Mesenchymal stem cell (in vitro differentiated cells and primary cell): ENCODE measurements at regions not wholly inside any gene's neighbourhood (a gene's known extent, or its start where the extent isn't known, plus 50 kb on each side); places are given as distances from the start of the nearest gene placed in this dataset.
"Not testable (repeated sequence)": the region's sequence is repeated elsewhere in the genome, so short reads cannot be mapped to it uniquely, and the experiment has no call there.

Experiments
- DNase-seq: peaks from one replicate; pipeline ENCODE4 v3.0.0-alpha.2; 2013
- H2AFZ ChIP-seq: one replicate; pipeline ENCODE4 v1.6.1; 2013; ENCODE audit warnings: low read depth, mild to moderate bottlenecking, control low read depth, inconsistent platforms, low read length, moderate library complexity
- H2AK5ac ChIP-seq: 2 replicates; pipeline ENCODE4 v1.6.1; 2013; ENCODE audit warnings: low read length, moderate library complexity, mild to moderate bottlenecking, inconsistent platforms; ENCODE audit not compliant: severe bottlenecking
- H2BK120ac ChIP-seq: one replicate; pipeline ENCODE4 v1.6.1; 2013; ENCODE audit warnings: low read depth, mild to moderate bottlenecking, inconsistent platforms, low read length, moderate library complexity
- H2BK12ac ChIP-seq, 2 experiments: one replicate each; pipeline ENCODE4 v1.6.1; 2013; ENCODE audit warnings: inconsistent platforms in 2 of 2, low read length in 2 of 2, mild to moderate bottlenecking in 2 of 2, moderate library complexity in 2 of 2, control low read depth in 1 of 2
- H2BK15ac ChIP-seq: one replicate; pipeline ENCODE4 v1.6.1; 2013; ENCODE audit warnings: mild to moderate bottlenecking, low read depth, inconsistent platforms; ENCODE audit not compliant: poor library complexity, severe bottlenecking
- H2BK5ac ChIP-seq: 2 replicates; pipeline ENCODE4 v1.6.1; 2013; ENCODE audit warnings: low read depth, mild to moderate bottlenecking, low read length, control low read depth, inconsistent platforms; ENCODE audit not compliant: poor library complexity, severe bottlenecking
- H3K14ac ChIP-seq, 2 experiments: one replicate each; pipeline ENCODE4 v1.6.1; 2013; ENCODE audit warnings: inconsistent platforms in 2 of 2, low read length in 2 of 2, control low read depth in 1 of 2, mild to moderate bottlenecking in 1 of 2, moderate library complexity in 1 of 2
- H3K18ac ChIP-seq, 2 experiments: one replicate each; pipeline ENCODE4 v1.6.1; 2013; ENCODE audit warnings: inconsistent platforms in 2 of 2, low read length in 2 of 2, control low read depth in 1 of 2, low read depth in 1 of 2, mild to moderate bottlenecking in 1 of 2
- H3K23ac ChIP-seq, 2 experiments: one replicate each; pipeline ENCODE4 v1.6.1; 2013; ENCODE audit warnings: inconsistent platforms in 2 of 2, low read length in 2 of 2, mild to moderate bottlenecking in 2 of 2, moderate library complexity in 2 of 2, control low read depth in 1 of 2
- H3K27ac ChIP-seq: 2 replicates; pipeline ENCODE4 v1.5.1; 2013; ENCODE audit warnings: mild to moderate bottlenecking, moderate library complexity, low read length, control low read depth, inconsistent platforms; ENCODE audit not compliant: poor library complexity, severe bottlenecking
- H3K27me3 ChIP-seq, 2 experiments: 2 replicates each; pipeline versions ENCODE4 v1.6.1 to v1.7.0; 2013; ENCODE audit warnings: low read length in 2 of 2, mild to moderate bottlenecking in 2 of 2, moderate library complexity in 2 of 2, control low read depth in 1 of 2, inconsistent platforms in 1 of 2; ENCODE audit not compliant: control insufficient read depth in 1 of 2, insufficient read depth in 1 of 2
- H3K36me3 ChIP-seq, 2 experiments: 2 replicates each; pipeline versions ENCODE4 v1.6.1 to v1.7.0; 2013; ENCODE audit warnings: low read length in 2 of 2, control low read depth in 1 of 2, inconsistent platforms in 1 of 2, low read depth in 1 of 2, mild to moderate bottlenecking in 1 of 2; ENCODE audit not compliant: insufficient read depth in 2 of 2, control insufficient read depth in 1 of 2
- H3K4ac ChIP-seq, 2 experiments: one replicate each; pipeline ENCODE4 v1.6.1; 2013; ENCODE audit warnings: inconsistent platforms in 2 of 2, low read length in 2 of 2, mild to moderate bottlenecking in 2 of 2, moderate library complexity in 2 of 2, control low read depth in 1 of 2, low read depth in 1 of 2
- H3K4me1 ChIP-seq: 2 replicates; pipeline ENCODE4 v1.6.1; 2013; ENCODE audit warnings: low read depth, low read length, control low read depth; ENCODE audit not compliant: control insufficient read depth, insufficient read depth
- H3K4me2 ChIP-seq: 2 replicates; pipeline ENCODE4 v1.6.1; 2013; ENCODE audit warnings: low read length, mild to moderate bottlenecking, inconsistent platforms; ENCODE audit not compliant: poor library complexity, severe bottlenecking
- H3K4me3 ChIP-seq, 2 experiments: 2 replicates each; pipeline versions ENCODE4 v1.5.1 to v1.7.0; 2013; ENCODE audit warnings: low read length in 2 of 2, mild to moderate bottlenecking in 2 of 2, control low read depth in 1 of 2, low read depth in 1 of 2; ENCODE audit not compliant: insufficient read depth in 1 of 2
- H3K79me1 ChIP-seq: replicated peaks from 2 replicates; pipeline ENCODE4 v1.6.1; 2013; ENCODE audit warnings: mild to moderate bottlenecking, control low read depth, low read length, inconsistent platforms; ENCODE audit not compliant: poor library complexity, severe bottlenecking
- H3K9ac ChIP-seq: 2 replicates; pipeline ENCODE4 v1.7.0; 2013; ENCODE audit warnings: mild to moderate bottlenecking, low read length, moderate library complexity
- H3K9me3 ChIP-seq: 2 replicates; pipeline ENCODE4 v1.7.0; 2013; ENCODE audit warnings: mild to moderate bottlenecking, low read length; ENCODE audit not compliant: control insufficient read depth
- H4K8ac ChIP-seq: one replicate; pipeline ENCODE4 v1.6.1; 2013; ENCODE audit warnings: inconsistent platforms, mild to moderate bottlenecking, low read length, moderate library complexity
- H4K91ac ChIP-seq: one replicate; pipeline ENCODE4 v1.6.1; 2013; ENCODE audit warnings: mild to moderate bottlenecking, low read length, inconsistent platforms
- WGBS: methylation state at CpG from one replicate; pipeline ENCODE4 v1.1.7; 2013; ENCODE audit warnings: mixed read lengths; 5-methylcytosine and 5-hydroxymethylcytosine counted together

GRCh38 chr1:176396604-176397395 is 66.2 kb upstream of the PAPPA2 start:
- H2BK12ac ChIP-seq, H3K4me2 ChIP-seq, H3K4ac ChIP-seq, H4K91ac ChIP-seq, H3K79me1 ChIP-seq, H3K4me1 ChIP-seq, DNase-seq, H3K18ac ChIP-seq, H2BK120ac ChIP-seq, H2AK5ac ChIP-seq, H3K27me3 ChIP-seq, H4K8ac ChIP-seq, H3K4me3 ChIP-seq, H2AFZ ChIP-seq, H2BK15ac ChIP-seq, H3K27ac ChIP-seq, H3K23ac ChIP-seq, H3K36me3 ChIP-seq, H3K14ac ChIP-seq, H3K9ac ChIP-seq, H2BK5ac ChIP-seq, H3K9me3 ChIP-seq: not testable (repeated sequence)
- 94% methylated on average over 18 of the region's 53 CpGs for WGBS

- no peak for DNase-seq
- Histone ChIP-seq H2BK12ac (no peak overlapping the region), H2AFZ (no peak overlapping the region), H2BK5ac (no peak overlapping the region), H2BK120ac (no peak overlapping the region), H4K8ac (no peak overlapping the region), H3K9me3 (no peaks in the 10 kb centered on the region), H3K9ac (no peak overlapping the region), H3K27ac (no peak overlapping the region), H3K18ac (no peak overlapping the region), H2BK15ac (no peak overlapping the region), H3K4me1 (no peaks in the 10 kb centered on the region), H3K27me3 (no peaks in the 10 kb centered on the region), H3K14ac (no peak overlapping the region), H4K91ac (no peak overlapping the region), H3K4ac (no peak overlapping the region), H3K4me2 (no peak overlapping the region), H2AK5ac (no peak overlapping the region), H3K79me1 (no peaks in the 10 kb centered on the region), H3K36me3 (no peaks in the 10 kb centered on the region), H3K4me3 (no peak overlapping the region), H3K23ac (no peak overlapping the region)
- 64% methylated on average over 2 of the region's 2 CpGs for WGBS
These were observed 71.4 kb upstream of the PAPPA2 start for GRCh38 chr1:176391621-176392020.

- Histone ChIP-seq H2BK15ac (no peak overlapping the region), H3K4me1 (no peaks in the 10 kb centered on the region), H3K9ac (no peak overlapping the region), H3K14ac (no peak overlapping the region), H3K23ac (no peak overlapping the region), H3K79me1 (no peaks in the 10 kb centered on the region), H3K27ac (no peak overlapping the region), H2AFZ (no peak overlapping the region), H3K27me3 (no peaks in the 10 kb centered on the region), H4K8ac (no peak overlapping the region), H2BK12ac (no peak overlapping the region), H3K18ac (no peak overlapping the region), H2BK5ac (no peak overlapping the region), H3K4me3 (no peak overlapping the region), H3K9me3 (no peaks in the 10 kb centered on the region), H3K4me2 (no peak overlapping the region), H2BK120ac (no peak overlapping the region), H4K91ac (no peak overlapping the region), H3K36me3 (no peaks in the 10 kb centered on the region), H2AK5ac (no peak overlapping the region), H3K4ac (no peak overlapping the region)
- no peak for DNase-seq
These were observed 78.1 kb upstream of the PAPPA2 start for GRCh38 chr1:176384841-176385240.

- Histone ChIP-seq H2AFZ (no peak overlapping the region), H3K18ac (no peak overlapping the region), H2BK12ac (no peak overlapping the region), H2BK120ac (no peak overlapping the region), H3K14ac (no peak overlapping the region), H4K91ac (no peak overlapping the region), H3K36me3 (no peaks in the 10 kb centered on the region), H3K4me2 (no peak overlapping the region), H3K4me1 (no peaks in the 10 kb centered on the region), H3K9ac (no peak overlapping the region), H2BK5ac (no peak overlapping the region), H3K27me3 (no peaks in the 10 kb centered on the region), H3K4ac (no peak overlapping the region), H3K23ac (no peak overlapping the region), H4K8ac (no peak overlapping the region), H3K9me3 (no peaks in the 10 kb centered on the region), H3K27ac (no peak overlapping the region), H2AK5ac (no peak overlapping the region), H2BK15ac (no peak overlapping the region), H3K4me3 (no peak overlapping the region), H3K79me1 (no peaks in the 10 kb centered on the region)
- WGBS = 86% methylated on average over 1 of the region's 1 CpG
- DNase-seq = no peak
These were observed 80.8 kb upstream of the PAPPA2 start for GRCh38 chr1:176382163-176382562.
